Endothelial cell of umbilical vein (primary cell): ENCODE measurements at regions not wholly inside any gene's neighbourhood (a gene's known extent, or its start where the extent isn't known, plus 50 kb on each side); places are given as distances from the start of the nearest gene placed in this dataset.

Experiments
- BruUV-seq: library from RNA; stranded (reverse); fragments of 400-500 nt; replicated peaks from 2 replicates; lab custom pipeline; 2021; lab: Mats Ljungman, UMichigan
- CTCF ChIA-PET: fragments of 300-600, 350-600 bp; sonication (Branson Sonifier 250); formaldehyde crosslinking; loops from one replicate; lab custom pipeline; 2021; ENCODE audit warnings: antibody characterized with exemption, inconsistent platforms; lab: Charles Lee
- POLR2A ChIA-PET: fragments of 300-600, 350-600 bp; sonication (Branson Sonifier 250); formaldehyde crosslinking; loops from one replicate; lab custom pipeline; 2021; ENCODE audit warnings: antibody characterized with exemption, inconsistent platforms; lab: Charles Lee
- DNase-seq: peaks from one replicate; pipeline ENCODE4 v3.0.0-alpha.2; 2011; ENCODE audit warnings: low read depth, low spot score
- FAIRE-seq: peaks from 2 replicates; lab custom pipeline; 2011; peaks lifted over from hg19 to GRCh38; lab: Jason Lieb, UNC
- H2AFZ ChIP-seq: 2 replicates; pipeline ENCODE4 v1.6.0; 2012; ENCODE audit warnings: low read depth, low read length, control low read depth, inconsistent platforms
- H3K27ac ChIP-seq: 2 replicates; pipeline ENCODE4 v1.5.1; 2011; ENCODE audit warnings: low read depth, mild to moderate bottlenecking, control low read depth, low read length, moderate library complexity; ENCODE audit not compliant: insufficient read depth
- H3K27me3 ChIP-seq, 2 experiments: 2 replicates each; pipeline versions ENCODE4 v1.6.0 to v1.6.1; 2011; ENCODE audit warnings: low read length in 2 of 2, mixed read lengths in 1 of 2; ENCODE audit not compliant: control insufficient read depth in 2 of 2, insufficient read depth in 2 of 2
- H3K36me3 ChIP-seq, 2 experiments: 2 replicates in 1 of 2; 3 replicates in 1 of 2; pipeline ENCODE4 v1.5.1; 2011; ENCODE audit warnings: low read length in 2 of 2, mild to moderate bottlenecking in 1 of 2, moderate library complexity in 1 of 2; ENCODE audit not compliant: control insufficient read depth in 2 of 2, insufficient read depth in 2 of 2; ENCODE audit errors: extremely low read depth in 1 of 2
- H3K4me1 ChIP-seq: 3 replicates; pipeline ENCODE4 v1.5.1; 2011; ENCODE audit warnings: mild to moderate bottlenecking, low read length; ENCODE audit not compliant: control insufficient read depth, insufficient read depth; ENCODE audit errors: extremely low read depth
- H3K4me2 ChIP-seq: 2 replicates; pipeline ENCODE4 v1.6.1; 2011; ENCODE audit warnings: low read length, control low read depth, mixed read lengths; ENCODE audit not compliant: insufficient read depth
- H3K4me3 ChIP-seq, 3 experiments: fragments of 200-600 bp in 1 of 3; sonication (generic), shearing (Covaris generic) in 1 of 3; replicated peaks in 1 of 3; 2 replicates each; pipeline ENCODE4 v1.5.1; 2011 to 2016; ENCODE audit warnings: control low read depth in 3 of 3, low read length in 3 of 3, mild to moderate bottlenecking in 2 of 3, inconsistent platforms in 1 of 3, low read depth in 1 of 3, moderate library complexity in 1 of 3; ENCODE audit not compliant: insufficient read depth in 1 of 3
- H3K79me2 ChIP-seq: 2 replicates; pipeline ENCODE4 v1.6.0; 2012; ENCODE audit warnings: low read length, inconsistent platforms; ENCODE audit not compliant: control insufficient read depth, insufficient read depth
- H3K9ac ChIP-seq: replicated peaks from 2 replicates; pipeline ENCODE3; 2011; ENCODE audit warnings: low read length, control low read depth; ENCODE audit not compliant: insufficient read depth; ENCODE audit errors: extremely low read depth
- H3K9me1 ChIP-seq: replicated peaks from 3 replicates; pipeline ENCODE4 v1.6.0; 2011; ENCODE audit warnings: mild to moderate bottlenecking, low read length; ENCODE audit not compliant: control insufficient read depth, insufficient read depth; ENCODE audit errors: extremely low read depth
- H3K9me3 ChIP-seq: replicated peaks from 2 replicates; pipeline ENCODE4 v1.5.1; 2012; ENCODE audit warnings: low read length, inconsistent platforms; ENCODE audit not compliant: control insufficient read depth, insufficient read depth
- H4K20me1 ChIP-seq: replicated peaks from 2 replicates; pipeline ENCODE3; 2011; ENCODE audit warnings: mild to moderate bottlenecking, low read length; ENCODE audit not compliant: control insufficient read depth, insufficient read depth; ENCODE audit errors: extremely low read depth
- EZH2 ChIP-seq: IDR thresholded peaks from 2 replicates; pipeline ENCODE4 v1.6.1; 2012; ENCODE audit warnings: borderline replicate concordance, low read depth, mild to moderate bottlenecking, moderate library complexity, low read length, inconsistent platforms; ENCODE audit not compliant: severe bottlenecking
- FOS ChIP-seq: IDR thresholded peaks from 2 replicates; pipeline ENCODE4 v1.6.1; 2011; ENCODE audit warnings: mild to moderate bottlenecking, low read length, moderate library complexity, borderline replicate concordance; ENCODE audit not compliant: insufficient read depth
- GATA2 ChIP-seq: IDR thresholded peaks from 2 replicates; pipeline ENCODE4 v1.7.0; 2011; ENCODE audit warnings: low read depth, mild to moderate bottlenecking, moderate library complexity, mixed read lengths, low read length; ENCODE audit not compliant: insufficient read length, insufficient read depth
- JUN ChIP-seq: IDR thresholded peaks from 2 replicates; pipeline ENCODE4 v1.6.1; 2011; ENCODE audit warnings: borderline replicate concordance, low read depth; ENCODE audit not compliant: insufficient read length, insufficient read depth
- MYC ChIP-seq: IDR thresholded peaks from one replicate; pipeline ENCODE4 v1.6.1; 2011; ENCODE audit warnings: mild to moderate bottlenecking, low read depth, low read length
- POLR2A ChIP-seq: IDR thresholded peaks from 2 replicates; pipeline ENCODE4 v1.6.1; 2012; ENCODE audit warnings: low read depth, mild to moderate bottlenecking, control low read depth, low read length
- POLR2AphosphoS5 ChIP-seq: IDR thresholded peaks from 2 replicates; pipeline ENCODE4 v1.6.1; 2012; ENCODE audit warnings: low read depth, mild to moderate bottlenecking, control low read depth, low read length, moderate library complexity; ENCODE audit not compliant: insufficient read depth
- dilution Hi-C: fragments of 300-500 bp; cut with MboI; formaldehyde crosslinking; loops from one replicate; pipeline ENCODE4 v1.15.0; 2019; ENCODE audit warnings: low sequenced_read_pairs; ENCODE audit not compliant: extremely low pct_ligation_motif_present
- intact Hi-C: fragments of 100-400 bp; cut with micrococcal nuclease; formaldehyde crosslinking; loops from one replicate; pipeline ENCODE4 v1.10.0; 2022
- TF ChIP-seq, protein P1 (sequence below), 2 donors: IDR thresholded peaks; 1 replicate in 1 of 2; 2 replicates in 1 of 2; pipeline ENCODE4 v1.5.1; 2011; ENCODE audit warnings: low read length in 2 of 2, mild to moderate bottlenecking in 2 of 2, moderate library complexity in 2 of 2, control low read depth in 1 of 2, inconsistent platforms in 1 of 2, low read depth in 1 of 2; ENCODE audit not compliant: insufficient read depth in 1 of 2; ENCODE audit errors: extremely low read depth in 1 of 2

DNA sequence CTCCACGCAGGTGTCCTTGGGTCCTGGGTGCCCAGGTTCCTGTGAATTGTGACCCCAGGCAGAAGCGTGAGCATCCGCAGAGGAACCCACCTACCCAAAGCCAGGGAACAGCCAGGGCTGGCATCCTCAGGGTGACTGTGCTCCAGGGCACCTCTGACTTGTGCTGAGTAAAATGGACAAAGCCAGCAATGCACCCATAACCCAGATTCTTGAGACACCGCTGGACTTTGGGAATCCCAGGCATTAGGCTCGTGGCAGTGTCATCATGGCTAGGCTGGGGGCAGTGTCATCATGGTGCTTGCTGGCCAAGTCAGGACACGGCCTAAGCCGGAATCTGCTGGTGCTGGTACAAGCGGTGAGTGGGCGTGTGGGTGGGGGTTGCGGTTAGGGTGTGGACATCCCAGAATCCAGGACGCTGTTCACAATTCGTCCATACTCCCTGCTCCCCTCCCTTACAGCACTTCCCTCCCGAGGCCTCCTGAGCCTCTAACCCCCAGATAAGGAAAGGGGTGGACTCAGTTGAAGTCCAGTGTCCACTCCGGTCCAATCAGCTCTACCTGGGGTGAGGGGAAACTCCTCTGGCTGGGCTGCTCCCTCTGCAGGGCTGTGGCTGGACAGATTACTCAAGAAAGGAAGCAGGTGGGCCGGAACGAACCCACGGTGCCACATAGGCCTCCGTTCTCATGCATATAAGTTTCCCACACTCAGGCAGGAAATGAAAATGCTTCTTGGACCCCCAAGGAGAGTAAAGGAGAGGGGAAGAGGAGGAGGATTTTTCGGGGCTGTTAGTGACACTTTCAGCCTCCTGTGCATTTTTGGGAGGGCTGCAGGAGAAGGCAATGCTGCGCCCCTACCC lies 138.9 kb downstream of the SEC14L1 start:
- intact Hi-C loops (no loop called here), dilution Hi-C loops (no loop called here)
- TF ChIP-seq, protein P1, sequence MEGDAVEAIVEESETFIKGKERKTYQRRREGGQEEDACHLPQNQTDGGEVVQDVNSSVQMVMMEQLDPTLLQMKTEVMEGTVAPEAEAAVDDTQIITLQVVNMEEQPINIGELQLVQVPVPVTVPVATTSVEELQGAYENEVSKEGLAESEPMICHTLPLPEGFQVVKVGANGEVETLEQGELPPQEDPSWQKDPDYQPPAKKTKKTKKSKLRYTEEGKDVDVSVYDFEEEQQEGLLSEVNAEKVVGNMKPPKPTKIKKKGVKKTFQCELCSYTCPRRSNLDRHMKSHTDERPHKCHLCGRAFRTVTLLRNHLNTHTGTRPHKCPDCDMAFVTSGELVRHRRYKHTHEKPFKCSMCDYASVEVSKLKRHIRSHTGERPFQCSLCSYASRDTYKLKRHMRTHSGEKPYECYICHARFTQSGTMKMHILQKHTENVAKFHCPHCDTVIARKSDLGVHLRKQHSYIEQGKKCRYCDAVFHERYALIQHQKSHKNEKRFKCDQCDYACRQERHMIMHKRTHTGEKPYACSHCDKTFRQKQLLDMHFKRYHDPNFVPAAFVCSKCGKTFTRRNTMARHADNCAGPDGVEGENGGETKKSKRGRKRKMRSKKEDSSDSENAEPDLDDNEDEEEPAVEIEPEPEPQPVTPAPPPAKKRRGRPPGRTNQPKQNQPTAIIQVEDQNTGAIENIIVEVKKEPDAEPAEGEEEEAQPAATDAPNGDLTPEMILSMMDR (IDR thresholded peaks at IDR 0.05; ENCODE audit: extremely low read depth in 1 of 2, insufficient read depth in 1 of 2, low read depth in 1 of 2, low read length in 2 of 2): no peak
- no peak for TF ChIP-seq FOS
- no peak for TF ChIP-seq EZH2
- no peak for TF ChIP-seq MYC
- TF ChIP-seq GATA2: no peak
- TF ChIP-seq POLR2A: no peak
- no peak for TF ChIP-seq POLR2AphosphoS5
- no peak for TF ChIP-seq JUN
- Histone ChIP-seq H3K9me1 (no peaks in the 10 kb centered on the region), H3K27me3 (peaks cover 2 to 7% of the 10 kb centered on the region in 2 experiments), H2AFZ (peak overlapping the region; percentile 13), H3K79me2 (no peaks in the 10 kb centered on the region), H3K4me3 (no peak overlapping the region), H3K4me2 (no peak overlapping the region), H3K4me1 (peaks cover 8% of the 10 kb centered on the region), H4K20me1 (no peaks in the 10 kb centered on the region), H3K9ac (no peak overlapping the region), H3K27ac (no peak overlapping the region), H3K9me3 (no peaks in the 10 kb centered on the region), H3K36me3 (no peaks in the 10 kb centered on the region)
- FAIRE-seq (no peak), DNase-seq (no peak)
- CTCF ChIA-PET: no interaction called here
- BruUV-seq: no TSS peak
- POLR2A ChIA-PET: no interaction called here
